ENCODE measurements at regions not wholly inside any gene's neighbourhood (a gene's known extent, or its start where the extent isn't known, plus 50 kb on each side); places are given as distances from the start of the nearest gene placed in this dataset.

- in situ Hi-C loops (cut with MboI; ENCODE audit: low pct_unique_long_range_greater_than_20kb, low sequenced_read_pairs, unreplicated experiment), result no loop called here
- TF ChIP-seq CTCF (IDR thresholded peaks at IDR 0.05; ENCODE audit: extremely low read depth, insufficient read depth, missing control alignments), result no peak
- DNase-seq (ENCODE audit: low spot score), result no peak
Measured at GRCh38 chr2:183458460-183458859, 334.2 kb downstream of the NUP35 start.

- DNase-seq (ENCODE audit: low spot score), result no peak
- in situ Hi-C loops (cut with MboI; ENCODE audit: low pct_unique_long_range_greater_than_20kb, low sequenced_read_pairs, unreplicated experiment), result no loop called here
- TF ChIP-seq CTCF (IDR thresholded peaks at IDR 0.05; ENCODE audit: extremely low read depth, insufficient read depth, missing control alignments), result no peak
Measured at GRCh38 chr2:183459466-183459865, 335.2 kb downstream of the NUP35 start.

- in situ Hi-C loops (cut with MboI; ENCODE audit: low pct_unique_long_range_greater_than_20kb, low sequenced_read_pairs, unreplicated experiment), result no loop called here
- no peak for DNase-seq (ENCODE audit: low spot score)
- TF ChIP-seq CTCF (IDR thresholded peaks at IDR 0.05; ENCODE audit: extremely low read depth, insufficient read depth, missing control alignments), result no peak
Measured at GRCh38 chr2:183463821-183464220, 339.6 kb downstream of the NUP35 start.

- in situ Hi-C loops (cut with MboI; ENCODE audit: low pct_unique_long_range_greater_than_20kb, low sequenced_read_pairs, unreplicated experiment), result no loop called here
- no peak for TF ChIP-seq CTCF (IDR thresholded peaks at IDR 0.05; ENCODE audit: extremely low read depth, insufficient read depth, missing control alignments)
- DNase-seq (ENCODE audit: low spot score), result no peak
Measured at GRCh38 chr2:183465048-183465447, 340.8 kb downstream of the NUP35 start.

GRCh38 chr2:183474912-183475695, 350.9 kb downstream of the NUP35 start:
- no peak for TF ChIP-seq CTCF (IDR thresholded peaks at IDR 0.05; ENCODE audit: extremely low read depth, insufficient read depth, missing control alignments)
- in situ Hi-C loops (cut with MboI; ENCODE audit: low pct_unique_long_range_greater_than_20kb, low sequenced_read_pairs, unreplicated experiment), result no loop called here
- no peak for DNase-seq (ENCODE audit: low spot score)

- in situ Hi-C loops (cut with MboI; ENCODE audit: low pct_unique_long_range_greater_than_20kb, low sequenced_read_pairs, unreplicated experiment), result no loop called here
- TF ChIP-seq CTCF (IDR thresholded peaks at IDR 0.05; ENCODE audit: extremely low read depth, insufficient read depth, missing control alignments), result no peak
- no peak for DNase-seq (ENCODE audit: low spot score)
Measured at GRCh38 chr2:183476490-183476889, 352.2 kb downstream of the NUP35 start.
